HepG2 (cell line): ENCODE measurements at regions not wholly inside any gene's neighbourhood (a gene's known extent, or its start where the extent isn't known, plus 50 kb on each side); places are given as distances from the start of the nearest gene placed in this dataset.

Source experiments
- ATAC-seq: fragments of 200-7000 bp; cut with Tn5 transposase; 3 replicates; pipeline ENCODE4 v1.9.1; 2020; ENCODE audit warnings: mild to moderate bottlenecking, moderate library complexity
- BruUV-seq: library from RNA; stranded (reverse); fragments of 400-500 nt; replicated peaks from 2 replicates; lab custom pipeline; 2021; lab: Mats Ljungman, UMichigan
- CTCF ChIA-PET: fragments of 300-600 bp; formaldehyde crosslinking; extraction: SDS; loops from one replicate; lab custom pipeline; 2021; ENCODE audit warnings: low total read pairs, inconsistent platforms, low intra/inter-chr PET ratio; lab: Yijun Ruan, JAX
- POLR2A ChIA-PET: fragments of 350-600 bp; sonication (Branson Sonifier 250); formaldehyde crosslinking; loops from one replicate; lab custom pipeline; 2020; ENCODE audit warnings: antibody characterized with exemption, inconsistent platforms; lab: Yijun Ruan, JAX
- DNase-seq: peaks from one replicate; pipeline ENCODE4 v3.0.0-alpha.2; 2015; ENCODE audit warnings: low spot score
- FAIRE-seq: peaks from 3 replicates; lab custom pipeline; 2011; peaks lifted over from hg19 to GRCh38; lab: Jason Lieb, UNC
- H2AFZ ChIP-seq: one replicate; pipeline ENCODE4 v1.6.1; 2011; ENCODE audit warnings: low read length, inconsistent platforms
- H3K27ac ChIP-seq: fragments of 300-600 bp; 3 replicates; pipeline ENCODE4 v1.8.0; 2011; ENCODE audit warnings: mixed run types, mild to moderate bottlenecking, mixed read lengths, low read length, inconsistent platforms; ENCODE audit not compliant: insufficient read depth; ENCODE audit errors: extremely low read length
- H3K27me3 ChIP-seq, 2 experiments: fragments of 200-600 bp in 1 of 2; 2 replicates in 1 of 2; 3 replicates in 1 of 2; pipeline versions ENCODE4 v1.6.0 to v1.8.0; 2011; ENCODE audit warnings: low read length in 2 of 2, mild to moderate bottlenecking in 2 of 2, moderate library complexity in 2 of 2, inconsistent platforms in 1 of 2; ENCODE audit not compliant: insufficient read depth in 2 of 2, control insufficient read depth in 1 of 2
- H3K36me3 ChIP-seq, 2 experiments: fragments of 200-600 bp in 1 of 2; replicated peaks in 1 of 2; 2 replicates in 1 of 2; 3 replicates in 1 of 2; pipeline versions ENCODE4 v1.5.1 to v1.8.0; 2011; ENCODE audit warnings: low read length in 2 of 2, inconsistent platforms in 1 of 2; ENCODE audit not compliant: insufficient read depth in 2 of 2, control insufficient read depth in 1 of 2
- H3K4me1 ChIP-seq: 2 replicates; pipeline ENCODE4 v1.5.1; 2012; ENCODE audit warnings: low read length, inconsistent platforms; ENCODE audit not compliant: insufficient read depth
- H3K4me2 ChIP-seq: 2 replicates; pipeline ENCODE4 v1.6.0; 2011; ENCODE audit warnings: low read depth, low read length, inconsistent platforms
- H3K4me3 ChIP-seq, 3 experiments: fragments of 200-600 bp in 1 of 3; sonication (generic), shearing (Covaris generic) in 1 of 3; replicated peaks in 1 of 3; 2 replicates each; pipeline ENCODE4 v1.5.1; 2011 to 2016; ENCODE audit warnings: low read length in 3 of 3, inconsistent platforms in 2 of 3, low read depth in 2 of 3, mild to moderate bottlenecking in 2 of 3, control low read depth in 1 of 3, mixed read lengths in 1 of 3; ENCODE audit not compliant: insufficient read depth in 1 of 3
- H3K79me2 ChIP-seq: one replicate; pipeline ENCODE4 v1.6.1; 2011; ENCODE audit warnings: low read length, inconsistent platforms; ENCODE audit not compliant: insufficient read depth
- H3K9ac ChIP-seq: 2 replicates; pipeline ENCODE4 v1.6.0; 2011; ENCODE audit warnings: mild to moderate bottlenecking, low read depth, low read length, inconsistent platforms; ENCODE audit not compliant: insufficient read depth
- H3K9me3 ChIP-seq: 2 replicates; pipeline ENCODE4 v1.5.1; 2012; ENCODE audit warnings: mild to moderate bottlenecking, low read length
- H4K20me1 ChIP-seq: 2 replicates; pipeline ENCODE4 v1.6.0; 2011; ENCODE audit warnings: inconsistent platforms, mild to moderate bottlenecking, low read length, moderate library complexity; ENCODE audit not compliant: insufficient read depth
- CC2D1A ChIP-seq: sonication (generic); formaldehyde crosslinking; IDR thresholded peaks from 2 replicates; pipeline ENCODE4 v1.8.1; 2023; ENCODE audit warnings: mild to moderate bottlenecking, missing genetic modification reagents
- IRF2 ChIP-seq: IDR thresholded peaks from 2 replicates; pipeline ENCODE4 v1.6.1; 2018; ENCODE audit warnings: missing genetic modification reagents, missing compliant biosample characterization
- KLF13 ChIP-seq: sonication (generic); formaldehyde crosslinking; IDR thresholded peaks from 2 replicates; pipeline ENCODE4 v1.4.0; 2020; ENCODE audit warnings: mild to moderate bottlenecking, missing genetic modification reagents
- SAP130 ChIP-seq: IDR thresholded peaks from 2 replicates; pipeline ENCODE4 v1.6.1; 2016; ENCODE audit warnings: low read depth
- SIN3B ChIP-seq: fragments of 150-350 bp; IDR thresholded peaks from 2 replicates; pipeline ENCODE4 v1.6.1; 2014; ENCODE audit warnings: low read length
- ZBTB21 ChIP-seq: sonication (generic); formaldehyde crosslinking; IDR thresholded peaks from 2 replicates; pipeline ENCODE4 v1.4.0; 2020; ENCODE audit warnings: missing genetic modification reagents
- ZKSCAN5 ChIP-seq: sonication (generic); formaldehyde crosslinking; IDR thresholded peaks from 2 replicates; pipeline ENCODE4 v1.5.1; 2020; ENCODE audit warnings: mild to moderate bottlenecking, missing genetic modification reagents
- ZKSCAN8 ChIP-seq: IDR thresholded peaks from 2 replicates; pipeline ENCODE4 v1.6.1; 2016; ENCODE audit warnings: borderline replicate concordance, missing genetic modification reagents, missing compliant biosample characterization
- ZNF383 ChIP-seq: sonication (generic); formaldehyde crosslinking; IDR thresholded peaks from 2 replicates; pipeline ENCODE4 v1.4.0; 2020; ENCODE audit warnings: missing genetic modification reagents, mild to moderate bottlenecking, borderline replicate concordance
- ZNF501 ChIP-seq: sonication (generic); formaldehyde crosslinking; IDR thresholded peaks from 2 replicates; pipeline ENCODE4 v1.5.1; 2020; ENCODE audit warnings: mild to moderate bottlenecking, moderate library complexity, missing genetic modification reagents
- ZNF530 ChIP-seq: sonication (generic); formaldehyde crosslinking; IDR thresholded peaks from 2 replicates; pipeline ENCODE4 v1.5.0; 2020; ENCODE audit warnings: low read depth, mild to moderate bottlenecking, missing genetic modification reagents
- ZNF709 ChIP-seq: sonication (generic); formaldehyde crosslinking; IDR thresholded peaks from 2 replicates; pipeline ENCODE4 v1.5.0; 2020; ENCODE audit warnings: mild to moderate bottlenecking, missing genetic modification reagents
- ZNF792 ChIP-seq: IDR thresholded peaks from 2 replicates; pipeline ENCODE4 v1.6.1; 2016
- ZNF883 ChIP-seq: sonication (generic); formaldehyde crosslinking; IDR thresholded peaks from 2 replicates; pipeline ENCODE4 v1.5.1; 2020; ENCODE audit warnings: mild to moderate bottlenecking, missing genetic modification reagents; ENCODE audit errors: not compliant biosample characterization
- ZSCAN12 ChIP-seq: sonication (generic); formaldehyde crosslinking; IDR thresholded peaks from 2 replicates; pipeline ENCODE4 v1.9.0; 2021; ENCODE audit warnings: mild to moderate bottlenecking, missing genetic modification reagents
- WGBS: methylation state at CpG from one replicate; pipeline ENCODE4 v1.1.6; 2017; ENCODE audit warnings: low lambda C conversion rate; 5-methylcytosine and 5-hydroxymethylcytosine counted together
- in situ Hi-C: cut with HindIII; loops from 2 replicates; pipeline ENCODE4 v1.10.0; 2017; ENCODE audit warnings: low pct_unique_long_range_greater_than_20kb; ENCODE audit not compliant: extremely low pct_ligation_motif_present
- intact Hi-C: fragments of 100-400 bp; cut with micrococcal nuclease; formaldehyde crosslinking; loops from one replicate; pipeline ENCODE4 v1.10.0; 2022; ENCODE audit not compliant: unreplicated experiment
- TF ChIP-seq, protein P1 (sequence below): sonication (generic); formaldehyde crosslinking; IDR thresholded peaks from 2 replicates; pipeline ENCODE4 v1.5.0; 2020; ENCODE audit warnings: mild to moderate bottlenecking, missing genetic modification reagents, moderate library complexity
- TF ChIP-seq, protein P2 (sequence below): sonication (generic); formaldehyde crosslinking; IDR thresholded peaks from 2 replicates; pipeline ENCODE4 v1.4.0; 2020; ENCODE audit warnings: missing genetic modification reagents
- TF ChIP-seq, protein P3 (sequence below): sonication (generic); IDR thresholded peaks from 2 replicates; pipeline ENCODE4 v1.6.1; 2016; ENCODE audit warnings: low read depth, borderline replicate concordance
- TF ChIP-seq, protein P4 (sequence below): sonication (generic); formaldehyde crosslinking; IDR thresholded peaks from 2 replicates; pipeline ENCODE4 v1.5.0; 2020; ENCODE audit warnings: missing genetic modification reagents

DNA sequence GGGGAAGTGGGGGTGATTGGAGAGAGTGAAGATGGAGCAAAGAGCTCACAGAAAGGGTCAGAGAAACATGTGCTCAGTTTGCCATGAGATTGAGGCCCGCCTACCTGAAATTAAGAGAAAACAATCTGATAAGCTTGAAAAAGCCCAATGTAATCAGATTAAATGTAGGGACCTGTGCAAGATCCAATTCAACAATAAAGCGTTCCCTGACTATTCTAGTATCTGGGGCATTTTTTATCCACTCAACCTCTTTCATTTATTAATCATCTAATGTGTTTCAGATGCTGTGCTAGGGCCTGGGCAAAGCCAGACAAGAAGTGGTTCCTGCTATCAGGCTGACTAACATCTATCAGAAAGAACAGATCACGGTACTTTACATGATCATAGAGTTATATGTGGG lies 238.4 kb upstream of the MYO3A start (continued):
- no peak for TF ChIP-seq SIN3B
- no peak for TF ChIP-seq ZNF709 (CRISPR knock-in tag)
- no peak for TF ChIP-seq ZNF530 (CRISPR knock-in tag)
- TF ChIP-seq ZSCAN12 (CRISPR knock-in tag), result no peak

DNA sequence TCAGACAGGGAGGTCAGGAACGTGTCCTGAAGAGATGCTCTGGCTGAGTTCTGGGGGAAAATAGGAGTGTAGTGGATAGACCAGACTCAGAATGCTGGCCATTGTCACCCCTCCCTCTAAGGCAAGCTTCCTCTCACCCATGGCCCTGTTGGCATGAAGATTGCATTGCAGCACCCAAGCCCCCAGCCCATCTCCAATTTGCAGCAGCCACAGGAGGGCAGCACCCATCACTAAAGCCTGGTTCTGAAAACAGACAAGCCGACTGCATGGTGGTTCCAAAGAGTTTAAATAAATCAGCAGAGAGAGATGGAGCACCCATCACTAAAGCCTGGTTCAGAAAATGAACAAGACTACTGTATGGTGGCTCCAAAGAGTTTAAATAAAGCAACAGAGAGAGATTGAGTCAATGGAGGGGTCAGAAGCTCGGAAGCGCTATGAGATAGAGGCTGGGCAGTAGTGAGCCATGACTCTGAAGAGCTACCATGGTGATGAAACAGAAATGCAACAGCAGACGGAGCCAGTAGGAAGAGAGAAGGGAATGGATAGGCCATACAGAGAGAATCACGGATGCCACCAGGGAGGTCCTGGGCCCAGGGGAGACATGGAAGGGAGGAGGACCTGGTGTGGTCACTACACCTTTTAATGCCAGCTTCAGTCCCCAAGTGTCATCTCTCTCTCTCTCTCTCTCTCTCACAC lies 237.9 kb upstream of the MYO3A start:
- 17% methylated on average over 6 of the region's 6 CpGs for WGBS
- Histone ChIP-seq H3K9ac (no peak overlapping the region), H3K27me3 (no peaks in the 10 kb centered on the region; a peak in 1 of 5 replicates), H4K20me1 (no peaks in the 10 kb centered on the region), H3K9me3 (no peaks in the 10 kb centered on the region), H3K4me2 (no peak overlapping the region), H2AFZ (no peak overlapping the region), H3K4me3 (no peak overlapping the region), H3K4me1 (no peaks in the 10 kb centered on the region), H3K36me3 (no peaks in the 10 kb centered on the region), H3K27ac (no peak overlapping the region), H3K79me2 (no peaks in the 10 kb centered on the region)
- DNase-seq (no peak), FAIRE-seq (no peak), ATAC-seq (peak; percentile 35; the same call in 2 of the 3 replicates)
- intact Hi-C loops (no loop called here), in situ Hi-C loops (no loop called here)
- ChIA-PET POLR2A (no interaction called here), CTCF (no interaction called here)
- BruUV-seq, result no TSS peak
- TF ChIP-seq, protein P1, sequence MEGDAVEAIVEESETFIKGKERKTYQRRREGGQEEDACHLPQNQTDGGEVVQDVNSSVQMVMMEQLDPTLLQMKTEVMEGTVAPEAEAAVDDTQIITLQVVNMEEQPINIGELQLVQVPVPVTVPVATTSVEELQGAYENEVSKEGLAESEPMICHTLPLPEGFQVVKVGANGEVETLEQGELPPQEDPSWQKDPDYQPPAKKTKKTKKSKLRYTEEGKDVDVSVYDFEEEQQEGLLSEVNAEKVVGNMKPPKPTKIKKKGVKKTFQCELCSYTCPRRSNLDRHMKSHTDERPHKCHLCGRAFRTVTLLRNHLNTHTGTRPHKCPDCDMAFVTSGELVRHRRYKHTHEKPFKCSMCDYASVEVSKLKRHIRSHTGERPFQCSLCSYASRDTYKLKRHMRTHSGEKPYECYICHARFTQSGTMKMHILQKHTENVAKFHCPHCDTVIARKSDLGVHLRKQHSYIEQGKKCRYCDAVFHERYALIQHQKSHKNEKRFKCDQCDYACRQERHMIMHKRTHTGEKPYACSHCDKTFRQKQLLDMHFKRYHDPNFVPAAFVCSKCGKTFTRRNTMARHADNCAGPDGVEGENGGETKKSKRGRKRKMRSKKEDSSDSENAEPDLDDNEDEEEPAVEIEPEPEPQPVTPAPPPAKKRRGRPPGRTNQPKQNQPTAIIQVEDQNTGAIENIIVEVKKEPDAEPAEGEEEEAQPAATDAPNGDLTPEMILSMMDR (CRISPR knock-in tag), result no peak
- TF ChIP-seq, protein P2, sequence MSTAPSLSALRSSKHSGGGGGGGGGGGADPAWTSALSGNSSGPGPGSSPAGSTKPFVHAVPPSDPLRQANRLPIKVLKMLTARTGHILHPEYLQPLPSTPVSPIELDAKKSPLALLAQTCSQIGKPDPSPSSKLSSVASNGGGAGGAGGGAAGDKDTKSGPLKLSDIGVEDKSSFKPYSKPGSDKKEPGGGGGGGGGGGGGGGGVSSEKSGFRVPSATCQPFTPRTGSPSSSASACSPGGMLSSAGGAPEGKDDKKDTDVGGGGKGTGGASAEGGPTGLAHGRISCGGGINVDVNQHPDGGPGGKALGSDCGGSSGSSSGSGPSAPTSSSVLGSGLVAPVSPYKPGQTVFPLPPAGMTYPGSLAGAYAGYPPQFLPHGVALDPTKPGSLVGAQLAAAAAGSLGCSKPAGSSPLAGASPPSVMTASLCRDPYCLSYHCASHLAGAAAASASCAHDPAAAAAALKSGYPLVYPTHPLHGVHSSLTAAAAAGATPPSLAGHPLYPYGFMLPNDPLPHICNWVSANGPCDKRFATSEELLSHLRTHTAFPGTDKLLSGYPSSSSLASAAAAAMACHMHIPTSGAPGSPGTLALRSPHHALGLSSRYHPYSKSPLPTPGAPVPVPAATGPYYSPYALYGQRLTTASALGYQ (CRISPR knock-in tag), result no peak
- no peak for TF ChIP-seq SAP130
- no peak for TF ChIP-seq CC2D1A (CRISPR knock-in tag)
- TF ChIP-seq ZNF792 (CRISPR knock-in tag), result no peak
- no peak for TF ChIP-seq ZKSCAN5
- TF ChIP-seq, protein P3, sequence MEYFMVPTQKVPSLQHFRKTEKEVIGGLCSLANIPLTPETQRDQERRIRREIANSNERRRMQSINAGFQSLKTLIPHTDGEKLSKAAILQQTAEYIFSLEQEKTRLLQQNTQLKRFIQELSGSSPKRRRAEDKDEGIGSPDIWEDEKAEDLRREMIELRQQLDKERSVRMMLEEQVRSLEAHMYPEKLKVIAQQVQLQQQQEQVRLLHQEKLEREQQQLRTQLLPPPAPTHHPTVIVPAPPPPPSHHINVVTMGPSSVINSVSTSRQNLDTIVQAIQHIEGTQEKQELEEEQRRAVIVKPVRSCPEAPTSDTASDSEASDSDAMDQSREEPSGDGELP, result no peak
- no peak for TF ChIP-seq IRF2 (CRISPR knock-in tag)
- no peak for TF ChIP-seq ZNF383
- TF ChIP-seq KLF13 (CRISPR knock-in tag), result no peak
- no peak for TF ChIP-seq ZKSCAN8
- no peak for TF ChIP-seq ZNF501 (CRISPR knock-in tag)
- TF ChIP-seq, protein P4, sequence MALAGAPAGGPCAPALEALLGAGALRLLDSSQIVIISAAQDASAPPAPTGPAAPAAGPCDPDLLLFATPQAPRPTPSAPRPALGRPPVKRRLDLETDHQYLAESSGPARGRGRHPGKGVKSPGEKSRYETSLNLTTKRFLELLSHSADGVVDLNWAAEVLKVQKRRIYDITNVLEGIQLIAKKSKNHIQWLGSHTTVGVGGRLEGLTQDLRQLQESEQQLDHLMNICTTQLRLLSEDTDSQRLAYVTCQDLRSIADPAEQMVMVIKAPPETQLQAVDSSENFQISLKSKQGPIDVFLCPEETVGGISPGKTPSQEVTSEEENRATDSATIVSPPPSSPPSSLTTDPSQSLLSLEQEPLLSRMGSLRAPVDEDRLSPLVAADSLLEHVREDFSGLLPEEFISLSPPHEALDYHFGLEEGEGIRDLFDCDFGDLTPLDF (CRISPR knock-in tag), result no peak
- no peak for TF ChIP-seq ZBTB21 (CRISPR knock-in tag)
- no peak for TF ChIP-seq ZNF883 (CRISPR knock-in tag)
